ENCODE measurements at regions not wholly inside any gene's neighbourhood (a gene's known extent, or its start where the extent isn't known, plus 50 kb on each side); places are given as distances from the start of the nearest gene placed in this dataset.

GRCh38 chr4:123284168-123284567 is 112.4 kb upstream of the SPRY1 start:
- DNase-seq = no peak

GRCh38 chr4:123286903-123287466 is 109.6 kb upstream of the SPRY1 start:
- DNase-seq = no peak

- DNase-seq = no peak
Observed at GRCh38 chr4:123288309-123289025, 108.1 kb upstream of the SPRY1 start.

GRCh38 chr4:123291329-123291728 is 105.3 kb upstream of the SPRY1 start:
- no peak for DNase-seq

- peak in 1 of 5 donors; percentile 4 for DNase-seq
Observed at GRCh38 chr4:123297836-123298235, 98.8 kb upstream of the SPRY1 start.

- no peak for DNase-seq
Observed at GRCh38 chr4:123298261-123298660, 98.3 kb upstream of the SPRY1 start.

- no peak for DNase-seq
Observed at GRCh38 chr4:123298801-123299200, 97.8 kb upstream of the SPRY1 start.

GRCh38 chr4:123299212-123299691 is 97.3 kb upstream of the SPRY1 start:
- no peak for DNase-seq

- no peak for DNase-seq
Observed at GRCh38 chr4:123300222-123301039, 96.2 kb upstream of the SPRY1 start.

- no peak for DNase-seq
Observed at GRCh38 chr4:123301923-123302322, 94.7 kb upstream of the SPRY1 start.

- DNase-seq = no peak
Observed at GRCh38 chr4:123304151-123304964, 92.2 kb upstream of the SPRY1 start.

GRCh38 chr4:123305736-123306135 is 90.9 kb upstream of the SPRY1 start:
- no peak for DNase-seq

- no peak for DNase-seq
Observed at GRCh38 chr4:123306769-123307168, 89.8 kb upstream of the SPRY1 start.

- DNase-seq = no peak
Observed at GRCh38 chr4:123308667-123309066, 87.9 kb upstream of the SPRY1 start.

- no peak for DNase-seq
Observed at GRCh38 chr4:123312116-123312515, 84.5 kb upstream of the SPRY1 start.

- no peak for DNase-seq
Observed at GRCh38 chr4:123312951-123313592, 83.5 kb upstream of the SPRY1 start.

GRCh38 chr4:123315617-123316016 is 81.0 kb upstream of the SPRY1 start:
- no peak for DNase-seq

GRCh38 chr4:123317211-123317610 is 79.4 kb upstream of the SPRY1 start:
- no peak for DNase-seq

- no peak for DNase-seq
Observed at GRCh38 chr4:123319639-123320038, 77.0 kb upstream of the SPRY1 start.

GRCh38 chr4:123323998-123324397 is 72.6 kb upstream of the SPRY1 start:
- DNase-seq = no peak

GRCh38 chr4:123325241-123325681 is 71.3 kb upstream of the SPRY1 start:
- DNase-seq = no peak

- no peak for DNase-seq
Observed at GRCh38 chr4:123327346-123327745, 69.2 kb upstream of the SPRY1 start.
